ENCODE measurements at regions not wholly inside any gene's neighbourhood (a gene's known extent, or its start where the extent isn't known, plus 50 kb on each side); places are given as distances from the start of the nearest gene placed in this dataset.

- TF ChIP-seq EZH2 (IDR thresholded peaks at IDR 0.05; ENCODE audit: borderline replicate concordance, low read length) (no peak), CTCF (conservative IDR thresholded peaks at IDR 0.05 in 1 of 2, IDR thresholded peaks at IDR 0.05 in 1 of 2; ENCODE audit: extremely low read depth in 1 of 2, insufficient read depth in 1 of 2, low read depth in 1 of 2, low read length in 2 of 2) (no peak)
Observed at GRCh38 chr17:12522336-12522735, 143.4 kb upstream of the MYOCD start.

Measured in mammary epithelial cell (primary cell).